ENCODE measurements at regions not wholly inside any gene's neighbourhood (a gene's known extent, or its start where the extent isn't known, plus 50 kb on each side); places are given as distances from the start of the nearest gene placed in this dataset.

DNA sequence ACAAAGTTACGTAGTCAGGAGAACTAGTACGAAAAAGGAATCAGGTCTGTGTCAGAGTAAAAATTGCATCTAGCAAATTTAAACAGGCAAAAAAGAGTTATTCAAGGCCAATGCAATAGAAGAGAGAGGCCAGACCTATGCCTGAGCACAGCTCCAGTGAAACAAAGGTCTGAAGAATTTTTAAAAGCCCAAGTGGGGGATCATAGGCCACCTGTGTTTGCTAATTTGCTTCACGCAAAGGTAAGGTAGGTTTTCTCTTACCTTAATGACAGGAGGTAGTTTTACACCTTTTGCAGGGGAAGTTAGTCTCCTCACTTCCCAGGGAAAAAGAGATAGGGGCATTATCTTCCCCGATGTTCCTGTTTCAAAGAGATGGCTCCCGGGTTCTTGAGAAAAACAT, 448.6 kb upstream of the TECRL start:
- TF ChIP-seq, protein P1, sequence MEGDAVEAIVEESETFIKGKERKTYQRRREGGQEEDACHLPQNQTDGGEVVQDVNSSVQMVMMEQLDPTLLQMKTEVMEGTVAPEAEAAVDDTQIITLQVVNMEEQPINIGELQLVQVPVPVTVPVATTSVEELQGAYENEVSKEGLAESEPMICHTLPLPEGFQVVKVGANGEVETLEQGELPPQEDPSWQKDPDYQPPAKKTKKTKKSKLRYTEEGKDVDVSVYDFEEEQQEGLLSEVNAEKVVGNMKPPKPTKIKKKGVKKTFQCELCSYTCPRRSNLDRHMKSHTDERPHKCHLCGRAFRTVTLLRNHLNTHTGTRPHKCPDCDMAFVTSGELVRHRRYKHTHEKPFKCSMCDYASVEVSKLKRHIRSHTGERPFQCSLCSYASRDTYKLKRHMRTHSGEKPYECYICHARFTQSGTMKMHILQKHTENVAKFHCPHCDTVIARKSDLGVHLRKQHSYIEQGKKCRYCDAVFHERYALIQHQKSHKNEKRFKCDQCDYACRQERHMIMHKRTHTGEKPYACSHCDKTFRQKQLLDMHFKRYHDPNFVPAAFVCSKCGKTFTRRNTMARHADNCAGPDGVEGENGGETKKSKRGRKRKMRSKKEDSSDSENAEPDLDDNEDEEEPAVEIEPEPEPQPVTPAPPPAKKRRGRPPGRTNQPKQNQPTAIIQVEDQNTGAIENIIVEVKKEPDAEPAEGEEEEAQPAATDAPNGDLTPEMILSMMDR (IDR thresholded peaks at IDR 0.05) = no peak
- no peak for TF ChIP-seq POLR2A (IDR thresholded peaks at IDR 0.05)
- no peak for TF ChIP-seq POLR2AphosphoS5 (IDR thresholded peaks at IDR 0.05; ENCODE audit: insufficient read depth in 1 of 2, low read depth in 1 of 2)

All from vagina (tissue), 2 donors.